HEK293 (cell line): ENCODE measurements at regions not wholly inside any gene's neighbourhood (a gene's known extent, or its start where the extent isn't known, plus 50 kb on each side); places are given as distances from the start of the nearest gene placed in this dataset.

Source experiments
- CTCF ChIP-seq: fragments of 450-650 bp; formaldehyde crosslinking; IDR thresholded peaks from 2 replicates; pipeline ENCODE4 v1.5.1; 2016; ENCODE audit warnings: missing biosample characterization, missing genetic modification characterization
- MEIS1 ChIP-seq: sonication (generic); formaldehyde crosslinking; IDR thresholded peaks from 2 replicates; pipeline ENCODE4 v1.8.1; 2022; ENCODE audit warnings: missing genetic modification reagents, mild to moderate bottlenecking, borderline replicate concordance
- ZBTB1 ChIP-seq: fragments of 450-650 bp; formaldehyde crosslinking; IDR thresholded peaks from 2 replicates; pipeline ENCODE4 v1.5.1; 2016; ENCODE audit warnings: missing biosample characterization, missing genetic modification characterization
- ZNF23 ChIP-seq: fragments of 450-650 bp; formaldehyde crosslinking; IDR thresholded peaks from 2 replicates; pipeline ENCODE4 v1.5.1; 2016; ENCODE audit warnings: missing biosample characterization, missing genetic modification characterization, borderline replicate concordance
- ZNF571 ChIP-seq: fragments of 450-650 bp; formaldehyde crosslinking; IDR thresholded peaks from 2 replicates; pipeline ENCODE4 v1.5.0; 2017; ENCODE audit warnings: missing biosample characterization, missing genetic modification characterization
- ZNF639 ChIP-seq: fragments of 450-650 bp; formaldehyde crosslinking; IDR thresholded peaks from 2 replicates; pipeline ENCODE4 v1.5.1; 2016; ENCODE audit warnings: missing biosample characterization, missing genetic modification characterization
- TF ChIP-seq, protein P1 (sequence below): fragments of 450-650 bp; formaldehyde crosslinking; IDR thresholded peaks from 2 replicates; pipeline ENCODE4 v1.5.1; 2017; ENCODE audit warnings: missing biosample characterization, mild to moderate bottlenecking, missing genetic modification characterization, moderate library complexity

DNA sequence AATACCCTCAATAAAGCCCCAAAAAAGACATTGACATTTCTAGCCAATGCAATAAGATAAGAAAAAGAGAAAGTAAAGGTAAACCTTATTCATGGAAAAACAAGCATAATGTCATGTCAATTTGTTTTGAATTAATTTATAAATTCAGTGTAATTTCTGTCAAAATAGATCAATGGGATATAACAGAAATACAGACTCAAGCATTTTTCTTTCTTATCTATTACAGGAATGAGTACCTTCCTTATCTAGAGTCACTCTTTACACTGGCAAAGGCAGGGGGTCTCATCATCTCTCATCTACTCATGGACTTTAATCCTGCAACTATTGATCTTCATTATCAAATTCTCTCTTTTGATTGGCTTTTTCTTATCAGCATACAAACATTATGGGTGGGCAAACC, 127.1 kb upstream of the SHH start:
- TF ChIP-seq MEIS1 (CRISPR knock-in tag) (no peak), ZNF571 (no peak), ZBTB1 (tag by site-specific recombination) (no peak), CTCF (tag by site-specific recombination) (no peak), ZNF23 (tag by site-specific recombination) (no peak), ZNF639 (no peak)
- TF ChIP-seq, protein P1, sequence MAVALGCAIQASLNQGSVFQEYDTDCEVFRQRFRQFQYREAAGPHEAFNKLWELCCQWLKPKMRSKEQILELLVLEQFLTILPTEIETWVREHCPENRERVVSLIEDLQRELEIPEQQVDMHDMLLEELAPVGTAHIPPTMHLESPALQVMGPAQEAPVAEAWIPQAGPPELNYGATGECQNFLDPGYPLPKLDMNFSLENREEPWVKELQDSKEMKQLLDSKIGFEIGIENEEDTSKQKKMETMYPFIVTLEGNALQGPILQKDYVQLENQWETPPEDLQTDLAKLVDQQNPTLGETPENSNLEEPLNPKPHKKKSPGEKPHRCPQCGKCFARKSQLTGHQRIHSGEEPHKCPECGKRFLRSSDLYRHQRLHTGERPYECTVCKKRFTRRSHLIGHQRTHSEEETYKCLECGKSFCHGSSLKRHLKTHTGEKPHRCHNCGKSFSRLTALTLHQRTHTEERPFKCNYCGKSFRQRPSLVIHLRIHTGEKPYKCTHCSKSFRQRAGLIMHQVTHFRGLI (tag by site-specific recombination), result no peak
